Esophagus (tissue), 2 donors: ENCODE measurements at regions not wholly inside any gene's neighbourhood (a gene's known extent, or its start where the extent isn't known, plus 50 kb on each side); places are given as distances from the start of the nearest gene placed in this dataset.
"Not testable (repeated sequence)": the region's sequence is repeated elsewhere in the genome, so short reads cannot be mapped to it uniquely, and the experiment has no call there.

Experiments
- H3K27ac ChIP-seq, 2 donors: one replicate each; pipeline ENCODE4 v1.5.1; 2013; ENCODE audit warnings: low read depth in 2 of 2, mild to moderate bottlenecking in 2 of 2, inconsistent platforms in 1 of 2, low read length in 1 of 2, moderate library complexity in 1 of 2
- H3K27me3 ChIP-seq, 2 donors: one replicate each; pipeline ENCODE4 v1.6.1; 2013; ENCODE audit warnings: low read length in 2 of 2, control low read depth in 1 of 2, mild to moderate bottlenecking in 1 of 2; ENCODE audit not compliant: insufficient read depth in 2 of 2, control insufficient read depth in 1 of 2
- H3K36me3 ChIP-seq, 2 donors: one replicate each; pipeline ENCODE4 v1.6.1; 2013; ENCODE audit warnings: low read length in 1 of 2; ENCODE audit not compliant: control insufficient read depth in 2 of 2, insufficient read depth in 2 of 2
- H3K4me1 ChIP-seq, 2 donors: one replicate each; pipeline ENCODE4 v1.6.1; 2013; ENCODE audit warnings: low read length in 1 of 2; ENCODE audit not compliant: control insufficient read depth in 2 of 2, insufficient read depth in 2 of 2
- H3K4me3 ChIP-seq, 2 donors: one replicate each; pipeline ENCODE4 v1.5.1; 2013; ENCODE audit warnings: low read length in 2 of 2, mild to moderate bottlenecking in 2 of 2, low read depth in 1 of 2, moderate library complexity in 1 of 2
- H3K9me3 ChIP-seq, 2 donors: one replicate each; pipeline ENCODE4 v1.6.1; 2013; ENCODE audit warnings: mild to moderate bottlenecking in 2 of 2, low read depth in 1 of 2, low read length in 1 of 2, moderate library complexity in 1 of 2; ENCODE audit not compliant: control insufficient read depth in 2 of 2, insufficient read depth in 1 of 2
- WGBS, 2 donors: extraction: QIAGEN DNeasy Blood & Tissue Kit; methylation state at CpG; one replicate each; pipeline ENCODE4 v1.1.7; 2013; 5-methylcytosine and 5-hydroxymethylcytosine counted together
- donor health status: healthy with polysubstance abuse.
- donor health status: Bipolar disorder and iron deficiency.

DNA sequence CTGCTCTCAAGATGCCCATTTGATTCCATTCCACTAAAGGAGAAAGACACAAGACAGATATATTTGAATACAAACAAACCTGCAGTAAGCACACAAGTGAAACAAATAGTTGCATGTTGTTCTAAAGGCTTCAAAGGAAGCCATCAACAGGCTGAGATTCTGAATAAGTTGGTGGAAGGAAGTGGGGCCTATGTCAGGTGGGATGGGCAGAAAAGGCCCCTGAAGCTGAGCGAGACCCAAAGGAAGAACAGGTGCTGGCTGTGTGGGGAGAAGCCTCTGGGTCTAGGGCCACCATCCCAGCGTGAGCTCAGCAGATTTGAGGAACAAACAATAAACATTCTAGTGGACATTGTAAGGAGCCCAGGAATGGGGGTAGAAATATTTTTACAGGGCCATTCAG lies 82.4 kb upstream of the PLAC8 start:
- peak overlapping the region; percentile 76 to 91 for H3K27ac ChIP-seq
- no peak overlapping the region for H3K4me3 ChIP-seq
- no peaks in the 10 kb centered on the region for H3K36me3 ChIP-seq
- H3K27me3 ChIP-seq: no peaks in the 10 kb centered on the region
- H3K4me1 ChIP-seq: peaks cover 0 to 2% of the 10 kb centered on the region in 2 donors
- H3K9me3 ChIP-seq: no peaks in the 10 kb centered on the region
- 73 to 76% methylated on average over 2 of the region's 2 CpGs for WGBS, 2 donors

DNA sequence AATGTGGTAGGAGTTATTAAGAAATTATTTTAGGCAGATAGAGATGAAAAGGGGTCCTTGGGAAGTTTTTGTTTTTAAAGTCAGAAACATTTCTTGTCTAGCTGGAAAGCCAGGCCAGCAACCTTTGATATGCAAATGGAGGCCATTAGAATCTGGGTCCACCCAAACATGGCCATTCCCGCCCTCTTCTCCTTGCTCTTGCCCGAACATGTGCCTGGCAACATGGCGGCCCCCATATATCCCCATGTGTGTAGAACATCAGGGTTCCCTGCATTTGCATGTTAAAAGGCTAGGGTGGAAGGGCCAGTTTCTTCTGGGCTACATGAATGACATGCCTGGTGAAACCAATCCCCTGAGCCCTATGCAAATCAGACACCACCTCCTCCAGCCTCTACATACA lies 80.7 kb upstream of the PLAC8 start:
- H3K27me3 ChIP-seq: no peaks in the 10 kb centered on the region
- H3K4me1 ChIP-seq: peaks cover 0 to 2% of the 10 kb centered on the region in 2 donors
- H3K4me3 ChIP-seq: no peak overlapping the region
- H3K27ac ChIP-seq: no peak overlapping the region
- WGBS, 2 donors: 95 to 97% methylated on average over 3 of the region's 3 CpGs
- H3K9me3 ChIP-seq: no peaks in the 10 kb centered on the region
- H3K36me3 ChIP-seq: no peaks in the 10 kb centered on the region

DNA sequence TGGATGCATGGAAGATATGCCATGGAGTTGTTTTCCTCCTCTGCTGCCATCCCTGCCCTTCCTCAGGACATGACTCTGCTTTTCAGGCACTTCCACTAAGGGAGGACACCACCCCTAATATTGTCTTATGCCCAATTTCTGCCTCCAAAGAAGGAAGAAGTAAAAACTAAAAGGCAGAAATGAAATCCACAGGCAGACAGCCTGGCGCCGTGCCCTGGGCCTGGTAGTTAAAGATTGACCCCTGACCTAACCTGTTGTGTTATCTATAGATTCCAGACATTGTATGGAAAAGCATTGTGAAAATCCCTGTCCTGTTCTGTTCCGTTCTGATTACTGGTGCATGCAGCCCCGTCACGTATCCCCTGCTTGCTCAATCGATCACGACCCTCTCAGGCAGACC lies 80.1 kb upstream of the PLAC8 start:
- WGBS, 2 donors: 66 to 71% methylated on average over 7 of the region's 7 CpGs
- not testable (repeated sequence) for H3K4me1 ChIP-seq, H3K36me3 ChIP-seq, H3K27me3 ChIP-seq, H3K4me3 ChIP-seq, H3K9me3 ChIP-seq, H3K27ac ChIP-seq

DNA sequence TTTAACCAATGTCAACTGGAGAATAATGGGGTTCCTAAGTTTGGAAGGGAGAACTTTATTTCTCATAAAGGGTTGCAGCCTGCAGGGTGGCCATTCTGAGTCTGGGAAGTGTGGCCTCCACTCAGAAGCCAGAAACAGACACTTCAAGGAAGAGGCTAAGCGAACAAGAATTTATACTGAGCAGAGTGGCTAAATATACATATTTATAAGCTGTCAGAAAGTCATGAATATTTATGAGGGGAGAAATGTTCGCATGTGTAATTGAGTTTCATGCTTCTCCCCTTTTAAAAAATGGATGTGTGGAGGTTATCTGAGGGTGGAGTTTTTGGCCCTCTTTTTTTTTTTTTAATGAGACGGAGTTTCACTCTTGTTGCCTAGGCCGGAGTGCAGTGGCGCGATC lies 78.1 kb upstream of the PLAC8 start:
- Histone ChIP-seq H3K4me1 (peaks cover 0 to 2% of the 10 kb centered on the region in 2 donors), H3K36me3 (no peaks in the 10 kb centered on the region), H3K9me3 (no peaks in the 10 kb centered on the region), H3K4me3 (peak overlapping the region in 1 of 2 donors; percentile 7), H3K27me3 (no peaks in the 10 kb centered on the region), H3K27ac (no peak overlapping the region)
- 92 to 96% methylated on average over 6 of the region's 6 CpGs for WGBS, 2 donors

DNA sequence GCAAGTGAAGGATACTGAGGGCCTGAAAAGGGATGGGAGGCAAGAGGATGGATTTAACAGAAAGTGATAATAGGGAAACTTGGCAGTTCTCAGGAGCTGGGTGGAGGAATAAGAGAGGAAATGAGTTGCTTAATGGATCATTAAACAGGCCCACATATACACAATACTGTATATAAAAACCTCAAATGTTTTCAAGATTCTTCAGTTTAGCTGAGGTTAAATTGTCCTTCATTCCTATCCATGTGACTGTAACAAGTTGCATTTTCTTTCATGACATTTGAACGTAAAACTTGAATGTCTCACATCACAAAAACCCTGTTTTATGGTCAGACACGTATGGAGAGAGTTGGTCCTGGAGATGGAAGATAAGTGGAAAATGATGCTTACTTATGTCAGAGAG lies 76.5 kb upstream of the PLAC8 start:
- peak overlapping the region; percentile 12 to 26 for H3K4me3 ChIP-seq
- H3K9me3 ChIP-seq: no peaks in the 10 kb centered on the region
- no peaks in the 10 kb centered on the region for H3K36me3 ChIP-seq
- peak overlapping the region in 1 of 2 donors; percentile 14 for H3K27ac ChIP-seq
- 90 to 91% methylated on average over 2 of the region's 2 CpGs for WGBS, 2 donors
- H3K4me1 ChIP-seq: no peaks in the 10 kb centered on the region
- H3K27me3 ChIP-seq: no peaks in the 10 kb centered on the region

DNA sequence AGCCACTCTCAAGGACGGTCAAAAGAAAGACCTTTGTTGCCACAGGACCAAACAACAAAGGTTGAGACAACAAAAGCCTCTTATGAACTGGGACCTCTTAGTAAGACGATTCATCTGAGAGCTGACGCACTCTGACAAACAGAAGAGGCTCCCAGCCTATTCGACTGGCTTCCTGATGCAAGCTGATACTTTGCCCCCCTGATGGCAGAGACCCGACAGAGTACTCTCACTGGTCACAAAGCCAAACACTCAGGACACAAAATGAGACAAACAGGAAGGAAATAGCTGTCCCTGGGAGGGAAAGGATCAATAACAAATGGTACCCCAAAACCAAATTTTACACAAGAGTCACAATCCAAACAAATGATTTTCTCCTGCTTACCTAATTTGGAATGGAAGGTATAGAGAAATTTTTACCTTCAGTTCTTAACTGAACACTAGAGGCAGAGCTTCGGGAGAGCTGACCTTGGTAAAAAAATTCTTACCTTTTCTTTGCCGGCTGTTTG lies 75.2 kb upstream of the PLAC8 start:
- Histone ChIP-seq H3K4me1 (no peaks in the 10 kb centered on the region), H3K36me3 (no peaks in the 10 kb centered on the region), H3K9me3 (no peaks in the 10 kb centered on the region), H3K27me3 (no peaks in the 10 kb centered on the region), H3K4me3 (no peak overlapping the region), H3K27ac (peak overlapping the region in 1 of 2 donors; percentile 29)
- WGBS, 2 donors: 68 to 73% methylated on average over 7 of the region's 7 CpGs

DNA sequence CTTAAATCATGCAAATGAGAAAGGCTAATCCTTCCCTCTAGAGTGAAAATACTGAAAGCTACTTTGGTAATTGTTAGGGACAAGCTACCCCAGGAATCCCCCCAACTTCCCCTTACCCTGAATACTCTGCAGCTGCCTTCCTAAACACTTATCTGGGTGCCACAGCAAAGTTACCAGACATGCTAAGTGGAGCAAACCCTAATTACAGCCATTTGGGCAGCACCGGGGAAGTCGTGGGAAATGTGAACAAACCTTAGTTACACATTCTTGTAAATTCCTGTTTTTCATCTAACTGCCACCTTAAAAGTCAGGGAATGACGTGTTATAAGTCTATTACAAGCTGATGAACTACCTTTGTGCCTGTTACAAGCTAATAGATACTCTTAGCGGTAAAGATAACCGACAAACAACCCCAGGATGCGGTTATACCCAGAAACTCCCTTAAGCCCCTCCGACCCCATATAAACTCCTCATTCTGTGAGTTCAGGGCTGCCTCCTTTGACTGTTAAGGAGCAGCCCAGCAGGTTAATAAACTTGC lies 66.0 kb upstream of the PLAC8 start:
- Histone ChIP-seq H3K9me3 (no peaks in the 10 kb centered on the region), H3K27me3 (no peaks in the 10 kb centered on the region), H3K36me3 (no peaks in the 10 kb centered on the region), H3K27ac (no peak overlapping the region), H3K4me1 (no peaks in the 10 kb centered on the region), H3K4me3 (no peak overlapping the region)
- WGBS, 2 donors: 81 to 85% methylated on average over 7 of the region's 7 CpGs

DNA sequence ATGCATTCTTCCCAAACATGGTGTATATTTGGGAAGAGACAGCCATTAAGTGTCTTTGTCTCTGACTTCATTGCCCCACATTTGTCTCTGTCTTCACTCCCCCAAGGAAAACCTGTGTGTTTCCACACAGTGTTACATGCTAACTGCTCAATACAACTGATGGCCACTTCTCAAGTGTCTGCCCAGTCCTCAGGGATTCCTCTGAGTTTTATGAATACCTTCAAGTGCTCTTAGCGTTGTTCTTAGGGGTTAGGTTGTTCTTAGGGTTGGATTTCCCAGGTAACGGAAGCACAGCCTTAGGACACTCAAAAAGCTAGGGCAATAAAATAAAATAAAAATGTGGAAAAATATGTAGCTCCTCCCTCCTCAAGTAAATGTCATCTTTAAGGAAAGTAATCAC lies 64.7 kb upstream of the PLAC8 start:
- H3K9me3 ChIP-seq: no peaks in the 10 kb centered on the region
- H3K4me3 ChIP-seq: no peak overlapping the region
- 47 to 49% methylated on average over 2 of the region's 2 CpGs for WGBS, 2 donors
- H3K4me1 ChIP-seq: no peaks in the 10 kb centered on the region
- no peak overlapping the region for H3K27ac ChIP-seq
- H3K36me3 ChIP-seq: no peaks in the 10 kb centered on the region
- peaks cover 0 to 4% of the 10 kb centered on the region in 2 donors for H3K27me3 ChIP-seq

DNA sequence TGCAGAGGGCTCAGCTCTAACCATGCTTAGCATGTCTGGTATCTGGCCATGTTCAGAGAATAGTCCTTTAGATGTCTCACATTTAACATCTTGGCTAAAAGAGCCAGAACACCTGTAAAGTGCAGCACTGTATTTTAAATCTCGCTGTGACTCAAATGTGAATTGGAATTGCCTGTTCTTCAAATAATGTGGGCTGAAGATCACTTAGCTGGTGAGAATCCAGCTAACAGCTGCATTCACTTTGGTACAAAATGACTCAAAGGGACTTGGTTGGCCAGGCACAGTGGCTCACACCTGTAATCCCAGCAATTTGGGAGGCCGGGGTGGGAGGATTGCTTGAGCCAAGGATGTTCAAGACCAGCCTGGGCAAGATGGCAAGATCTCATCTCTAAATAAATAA lies 63.5 kb upstream of the PLAC8 start:
- WGBS, 2 donors: 46 to 50% methylated on average over 2 of the region's 2 CpGs
- H3K36me3 ChIP-seq: no peaks in the 10 kb centered on the region

DNA sequence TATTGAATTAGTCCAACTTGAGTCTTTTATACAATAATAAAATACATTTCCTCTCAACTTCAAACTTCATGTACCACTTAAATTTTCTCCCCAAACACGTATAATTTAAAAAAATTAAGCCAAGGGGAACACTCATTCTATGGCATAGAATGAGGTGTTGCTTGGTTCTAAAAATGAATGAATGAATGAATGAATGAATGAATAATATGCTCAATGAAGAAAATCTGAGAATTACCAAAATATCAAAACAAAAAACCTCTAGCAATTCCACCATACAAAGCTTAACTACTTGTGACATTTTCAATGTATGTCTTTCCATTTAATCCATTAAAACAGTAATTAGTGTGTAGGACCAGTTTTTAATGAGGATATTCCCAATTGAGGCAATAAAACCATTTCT lies 62.7 kb upstream of the PLAC8 start:
- H3K9me3 ChIP-seq: no peaks in the 10 kb centered on the region
- H3K36me3 ChIP-seq: no peaks in the 10 kb centered on the region
- 0% methylated on average over 1 of the region's 1 CpG for WGBS, 2 donors
- no peak overlapping the region for H3K27ac ChIP-seq
- H3K27me3 ChIP-seq: peaks cover 0 to 4% of the 10 kb centered on the region in 2 donors
- no peak overlapping the region for H3K4me3 ChIP-seq
- H3K4me1 ChIP-seq: no peaks in the 10 kb centered on the region

More for the DNA sequence above, 63.5 kb upstream of the PLAC8 start:
- no peak overlapping the region for H3K4me3 ChIP-seq
- no peak overlapping the region for H3K27ac ChIP-seq
- H3K9me3 ChIP-seq: no peaks in the 10 kb centered on the region
- peaks cover 0 to 4% of the 10 kb centered on the region in 2 donors for H3K27me3 ChIP-seq
- no peaks in the 10 kb centered on the region for H3K4me1 ChIP-seq
